ENCODE measurements at regions not wholly inside any gene's neighbourhood (a gene's known extent, or its start where the extent isn't known, plus 50 kb on each side); places are given as distances from the start of the nearest gene placed in this dataset.

DNA sequence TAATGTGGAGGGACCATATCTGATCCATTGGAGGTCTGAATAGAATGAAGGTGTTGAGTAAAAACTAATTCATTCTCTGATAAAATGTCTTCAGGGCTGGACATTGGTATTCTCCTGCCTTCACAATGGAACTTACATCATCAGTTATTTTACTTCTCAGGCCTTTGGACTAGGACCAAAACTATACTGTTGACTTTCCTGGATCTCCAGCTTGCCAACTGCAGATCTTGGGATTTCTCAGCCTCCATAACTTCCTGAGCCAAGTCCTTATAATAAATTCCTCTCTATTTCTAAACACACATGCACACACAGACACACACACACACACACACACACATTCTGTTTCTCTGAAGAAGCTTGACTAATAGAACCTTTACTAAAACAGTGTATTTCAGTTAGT lies 1858.6 kb upstream of the ADGRL3 start:
- TF ChIP-seq POLR2AphosphoS5 (IDR thresholded peaks at IDR 0.05; ENCODE audit: low read depth, low read length) (no peak), TAF1 (IDR thresholded peaks at IDR 0.05; ENCODE audit: borderline replicate concordance, insufficient read depth, low read length) (no peak)

Data from PFSK-1 (cell line).